ENCODE measurements at regions not wholly inside any gene's neighbourhood (a gene's known extent, or its start where the extent isn't known, plus 50 kb on each side); places are given as distances from the start of the nearest gene placed in this dataset.

GRCh38 chr4:13912966-13913365 lies 285.4 kb upstream of the BOD1L1 start:
- no peak overlapping the region for H3K9ac ChIP-seq
- DNase-seq: no peak
- TF ChIP-seq ZBTB33 (IDR thresholded peaks at IDR 0.05; ENCODE audit: borderline replicate concordance, low read depth) (no peak), EP300 (IDR thresholded peaks at IDR 0.05; ENCODE audit: borderline replicate concordance in 1 of 2, low read depth in 1 of 2, low read length in 1 of 2) (no peak), TCF12 (IDR thresholded peaks at IDR 0.05) (no peak), ELF1 (IDR thresholded peaks at IDR 0.05) (no peak), SMC3 (IDR thresholded peaks at IDR 0.05; ENCODE audit: low read depth, low read length) (no peak), GATA2 (CRISPR knock-in tag; IDR thresholded peaks at IDR 0.05) (no peak), USF2 (IDR thresholded peaks at IDR 0.05; ENCODE audit: borderline replicate concordance, low read depth, low read length) (no peak), RAD21 (IDR thresholded peaks at IDR 0.05; ENCODE audit: low read length) (no peak), RXRA (IDR thresholded peaks at IDR 0.05; ENCODE audit: borderline replicate concordance, low read depth) (no peak), CTCF (IDR thresholded peaks at IDR 0.05) (no peak), SIN3A (IDR thresholded peaks at IDR 0.05; ENCODE audit: borderline replicate concordance, low read depth, low read length) (no peak), REST (IDR thresholded peaks at IDR 0.05; ENCODE audit: low read depth, low read length) (no peak), YY1 (IDR thresholded peaks at IDR 0.05; ENCODE audit: low read depth) (no peak), FOXJ3 (CRISPR knock-in tag; IDR thresholded peaks at IDR 0.05) (no peak), MEF2A (IDR thresholded peaks at IDR 0.05; ENCODE audit: borderline replicate concordance, low read depth) (no peak), MAX (IDR thresholded peaks at IDR 0.05; ENCODE audit: low read depth) (no peak), EZH2phosphoT487 (IDR thresholded peaks at IDR 0.05; ENCODE audit: borderline replicate concordance, low read depth) (no peak), FOXM1 (IDR thresholded peaks at IDR 0.05; ENCODE audit: low read depth) (no peak), POLR2AphosphoS5 (IDR thresholded peaks at IDR 0.05; ENCODE audit: low read depth, low read length) (no peak)
- H3K4me1 ChIP-seq (ENCODE audit: control insufficient read depth in 1 of 2, insufficient read depth in 2 of 2, low read depth in 1 of 2, low read length in 1 of 2): 0 out of 4 replicates have a peak, but pooled peaks cover 0 to 5% of the 10 kb centered on the region in 2 experiments
- H2AFZ ChIP-seq (ENCODE audit: low read depth): no peak overlapping the region
- no peaks in the 10 kb centered on the region for H3K27me3 ChIP-seq (ENCODE audit: insufficient read depth)
- ChIA-PET CTCF (no interaction called here), POLR2A (no interaction called here)
- H3K27ac ChIP-seq (ENCODE audit: low read depth in 2 of 2, low read length in 1 of 2): no peak overlapping the region
- H3K9me3 ChIP-seq: no peaks in the 10 kb centered on the region
- no peaks in the 10 kb centered on the region for H3K36me3 ChIP-seq (replicated peaks in 1 of 2; ENCODE audit: control insufficient read depth in 1 of 2, insufficient read depth in 2 of 2, low read length in 1 of 2)
- no peaks in the 10 kb centered on the region for H3K79me2 ChIP-seq (ENCODE audit: insufficient read depth)
- H4K20me1 ChIP-seq (ENCODE audit: insufficient read depth): no peaks in the 10 kb centered on the region
- peaks cover 11% of the 10 kb centered on the region for H3F3A ChIP-seq (replicated peaks; ENCODE audit: insufficient read depth)
- no peak overlapping the region for H3K4me3 ChIP-seq (ENCODE audit: low read depth in 2 of 2, low read length in 1 of 2)
- no peaks in the 10 kb centered on the region for H3K9me2 ChIP-seq
- H3K4me2 ChIP-seq: no peak overlapping the region

All from SK-N-SH (cell line).